Vagina (tissue), 2 donors: ENCODE measurements at regions not wholly inside any gene's neighbourhood (a gene's known extent, or its start where the extent isn't known, plus 50 kb on each side); places are given as distances from the start of the nearest gene placed in this dataset.
"Not testable (repeated sequence)": the region's sequence is repeated elsewhere in the genome, so short reads cannot be mapped to it uniquely, and the experiment has no call there.

Source experiments
- DNase-seq, 2 donors: peaks; one replicate each; pipeline ENCODE4 v3.0.0-alpha.2; 2017; ENCODE audit errors: extremely low spot score in 2 of 2
- H3K27ac ChIP-seq: fragments of 200-600 bp; sonication (generic); one replicate; pipeline ENCODE4 v1.5.1; 2019
- H3K27me3 ChIP-seq: fragments of 200-600 bp; sonication (generic); one replicate; pipeline ENCODE4 v1.5.1; 2019
- H3K36me3 ChIP-seq, 2 donors: fragments of 200-600 bp; sonication (generic); one replicate each; pipeline ENCODE4 v1.5.1; 2017 to 2019
- H3K4me1 ChIP-seq: fragments of 200-600 bp; sonication (generic); one replicate; pipeline ENCODE4 v1.5.1; 2019
- H3K4me3 ChIP-seq, 2 donors: fragments of 200-600 bp; sonication (generic); 1 replicate in 1 of 2; 2 replicates in 1 of 2; pipeline ENCODE4 v1.5.1; 2016 to 2019
- H3K9me3 ChIP-seq: fragments of 200-600 bp; sonication (generic); one replicate; pipeline ENCODE4 v1.5.1; 2019
- CTCF ChIP-seq, 3 experiments: fragments of 450-650 bp in 2 of 3; fragments of 200-600 bp in 1 of 3; sonication (generic) in 1 of 3; IDR thresholded peaks; one replicate each; pipeline ENCODE4 v1.5.1; 2017 to 2019; ENCODE audit warnings: antibody characterized with exemption in 3 of 3, mild to moderate bottlenecking in 2 of 3, moderate library complexity in 2 of 3
- POLR2A ChIP-seq, 2 donors: fragments of 450-650 bp; IDR thresholded peaks; one replicate each; pipeline ENCODE4 v1.6.1; 2017; ENCODE audit warnings: antibody characterized with exemption in 2 of 2, mild to moderate bottlenecking in 2 of 2, moderate library complexity in 2 of 2
- POLR2AphosphoS5 ChIP-seq, 2 donors: sonication (generic); formaldehyde crosslinking; IDR thresholded peaks; one replicate each; pipeline ENCODE4 v1.9.0; 2017; ENCODE audit warnings: antibody characterized with exemption in 2 of 2, mild to moderate bottlenecking in 2 of 2, low read depth in 1 of 2; ENCODE audit not compliant: insufficient read depth in 1 of 2
- intact Hi-C: fragments of 100-400 bp; cut with DNase I; formaldehyde crosslinking; loops from one replicate; pipeline ENCODE4 v1.15.1; 2023

GRCh38 chr4:23083391-23083790 lies 390.7 kb downstream of the GBA3 start:
- intact Hi-C loops = no loop called here

GRCh38 chr4:23080171-23080570 lies 387.4 kb downstream of the GBA3 start:
- H3K4me3 ChIP-seq, intact Hi-C loops, H3K27me3 ChIP-seq, H3K9me3 ChIP-seq, H3K4me1 ChIP-seq, DNase-seq, H3K27ac ChIP-seq, H3K36me3 ChIP-seq: not testable (repeated sequence)

More at GRCh38 chr4:23083391-23083790, 390.7 kb downstream of the GBA3 start:
- no peak overlapping the region for H3K27ac ChIP-seq
- no peak for TF ChIP-seq CTCF (IDR thresholded peaks at IDR 0.05)
- TF ChIP-seq POLR2A (IDR thresholded peaks at IDR 0.05) = no peak
- TF ChIP-seq POLR2AphosphoS5 (IDR thresholded peaks at IDR 0.05; ENCODE audit: insufficient read depth in 1 of 2, low read depth in 1 of 2) = no peak
- no peak for DNase-seq
- no peaks in the 10 kb centered on the region for H3K9me3 ChIP-seq
- no peaks in the 10 kb centered on the region for H3K4me1 ChIP-seq
- no peaks in the 10 kb centered on the region for H3K27me3 ChIP-seq
- no peaks in the 10 kb centered on the region for H3K36me3 ChIP-seq
- no peak overlapping the region for H3K4me3 ChIP-seq

- TF ChIP-seq POLR2AphosphoS5 (IDR thresholded peaks at IDR 0.05; ENCODE audit: insufficient read depth in 1 of 2, low read depth in 1 of 2) = no peak
- TF ChIP-seq CTCF (IDR thresholded peaks at IDR 0.05) = no peak
- TF ChIP-seq POLR2A (IDR thresholded peaks at IDR 0.05) = no peak
- Histone ChIP-seq H3K9me3 (no peaks in the 10 kb centered on the region), H3K4me3 (no peak overlapping the region), H3K4me1 (no peaks in the 10 kb centered on the region), H3K36me3 (no peaks in the 10 kb centered on the region), H3K27ac (no peak overlapping the region), H3K27me3 (no peaks in the 10 kb centered on the region)
- intact Hi-C loops = no loop called here
- no peak for DNase-seq
Measured at GRCh38 chr4:23070848-23071570, 378.3 kb downstream of the GBA3 start.

- Histone ChIP-seq H3K9me3 (no peaks in the 10 kb centered on the region), H3K27ac (no peak overlapping the region), H3K4me1 (no peaks in the 10 kb centered on the region), H3K36me3 (no peaks in the 10 kb centered on the region), H3K4me3 (no peak overlapping the region), H3K27me3 (no peaks in the 10 kb centered on the region)
- intact Hi-C loops = no loop called here
- DNase-seq = no peak
- TF ChIP-seq POLR2AphosphoS5 (IDR thresholded peaks at IDR 0.05; ENCODE audit: insufficient read depth in 1 of 2, low read depth in 1 of 2) (no peak), POLR2A (IDR thresholded peaks at IDR 0.05) (no peak), CTCF (IDR thresholded peaks at IDR 0.05) (no peak)
Measured at GRCh38 chr4:23068756-23069155, 376.0 kb downstream of the GBA3 start.

- no peaks in the 10 kb centered on the region for H3K27me3 ChIP-seq
- H3K4me3 ChIP-seq = no peak overlapping the region
- no peaks in the 10 kb centered on the region for H3K4me1 ChIP-seq
- no peaks in the 10 kb centered on the region for H3K9me3 ChIP-seq
- intact Hi-C loops = no loop called here
- no peaks in the 10 kb centered on the region for H3K36me3 ChIP-seq
- H3K27ac ChIP-seq = no peak overlapping the region
- TF ChIP-seq CTCF (IDR thresholded peaks at IDR 0.05) (no peak), POLR2A (IDR thresholded peaks at IDR 0.05) (no peak), POLR2AphosphoS5 (IDR thresholded peaks at IDR 0.05; ENCODE audit: insufficient read depth in 1 of 2, low read depth in 1 of 2) (no peak)
- DNase-seq = no peak
Measured at GRCh38 chr4:23068287-23068686, 375.6 kb downstream of the GBA3 start.
